K562 (cell line): ENCODE measurements at regions not wholly inside any gene's neighbourhood (a gene's known extent, or its start where the extent isn't known, plus 50 kb on each side); places are given as distances from the start of the nearest gene placed in this dataset.

Source experiments
- ATAC-seq: fragments of 200-7000 bp; cut with Tn5 transposase; 3 replicates; pipeline ENCODE4 v1.9.1; 2020; ENCODE audit warnings: moderate library complexity
- BruUV-seq: library from RNA; stranded (reverse); fragments of 400-500 nt; replicated peaks from 2 replicates; lab custom pipeline; 2021; lab: Mats Ljungman, UMichigan
- CTCF ChIA-PET: fragments of 300-600 bp; formaldehyde crosslinking; extraction: SDS; loops from one replicate; lab custom pipeline; 2021; ENCODE audit warnings: low intra/inter-chr PET ratio; lab: Yijun Ruan, JAX
- POLR2A ChIA-PET: fragments of 300-600, 350-650 bp; sonication (Branson Sonifier 250); formaldehyde crosslinking; extraction: SDS; loops from one replicate; lab custom pipeline; 2021; ENCODE audit warnings: antibody characterized with exemption, inconsistent platforms; lab: Yijun Ruan, JAX
- DNase-seq, 4 experiments: peaks; one replicate each; pipeline versions ENCODE4 v3.0.0 to v3.0.0-alpha.2; 2011 to 2018; ENCODE audit warnings: low spot score in 3 of 4, mixed read lengths in 3 of 4; ENCODE audit errors: extremely low read depth in 1 of 4
- FAIRE-seq: peaks from 2 replicates; lab custom pipeline; 2011; peaks lifted over from hg19 to GRCh38; lab: Jason Lieb, UNC
- H2AFZ ChIP-seq: 2 replicates; pipeline ENCODE4 v1.6.0; 2011; ENCODE audit warnings: low read depth, low read length, control low read depth, inconsistent platforms
- H3K27ac ChIP-seq: fragments of 200-600 bp; 3 replicates; pipeline ENCODE4 v1.8.0; 2011; ENCODE audit warnings: low read depth, mild to moderate bottlenecking, control low read depth, inconsistent platforms, low read length, moderate library complexity, mixed read lengths; ENCODE audit errors: extremely low read depth
- H3K27me3 ChIP-seq, 2 experiments: fragments of 300-600 bp in 1 of 2; 2 replicates in 1 of 2; 3 replicates in 1 of 2; pipeline versions ENCODE4 v1.6.0 to v1.8.0; 2011; ENCODE audit warnings: inconsistent platforms in 2 of 2, low read length in 2 of 2, mild to moderate bottlenecking in 1 of 2, mixed read lengths in 1 of 2, moderate library complexity in 1 of 2; ENCODE audit not compliant: control insufficient read depth in 2 of 2, insufficient read depth in 2 of 2
- H3K36me3 ChIP-seq: fragments of 300-600 bp; 3 replicates; pipeline ENCODE4 v1.8.0; 2011; ENCODE audit warnings: mild to moderate bottlenecking, low read length, inconsistent platforms; ENCODE audit not compliant: control insufficient read depth, insufficient read depth
- H3K4me1 ChIP-seq, 2 experiments: fragments of 200-600 bp in 1 of 2; replicated peaks in 1 of 2; 2 replicates in 1 of 2; 3 replicates in 1 of 2; pipeline versions ENCODE4 v1.5.1 to v1.8.0; 2011; ENCODE audit warnings: inconsistent platforms in 2 of 2, low read length in 2 of 2, mild to moderate bottlenecking in 1 of 2, mixed read lengths in 1 of 2, moderate library complexity in 1 of 2; ENCODE audit not compliant: control insufficient read depth in 2 of 2, insufficient read depth in 2 of 2
- H3K4me2 ChIP-seq: 2 replicates; pipeline ENCODE4 v1.6.1; 2011; ENCODE audit warnings: low read length, control low read depth, inconsistent platforms, mixed read lengths; ENCODE audit not compliant: insufficient read depth
- H3K4me3 ChIP-seq: fragments of 200-600 bp; sonication (generic), shearing (Covaris generic); 2 replicates; pipeline ENCODE4 v1.5.1; 2016; ENCODE audit warnings: control low read depth, inconsistent platforms
- H3K79me2 ChIP-seq: fragments of 200-600 bp; 3 replicates; pipeline ENCODE4 v1.8.0; 2011; ENCODE audit warnings: low read length, inconsistent platforms; ENCODE audit not compliant: control insufficient read depth, insufficient read depth
- H3K9ac ChIP-seq, 2 experiments: 2 replicates each; pipeline versions ENCODE4 v1.6.0 to v1.6.1; 2011; ENCODE audit warnings: low read depth in 2 of 2, low read length in 2 of 2, control low read depth in 1 of 2, inconsistent platforms in 1 of 2, mild to moderate bottlenecking in 1 of 2, mixed read lengths in 1 of 2; ENCODE audit not compliant: insufficient read depth in 1 of 2
- H3K9me1 ChIP-seq: one replicate; pipeline ENCODE4 v1.6.0; 2011; ENCODE audit warnings: inconsistent platforms, mild to moderate bottlenecking, low read length, moderate library complexity; ENCODE audit not compliant: control insufficient read depth, insufficient read depth
- H3K9me3 ChIP-seq: replicated peaks from 2 replicates; pipeline ENCODE4 v1.5.1; 2011; ENCODE audit warnings: low read depth, low read length, inconsistent platforms; ENCODE audit not compliant: control insufficient read depth, insufficient read depth
- H4K20me1 ChIP-seq: replicated peaks from 2 replicates; pipeline ENCODE4 v1.6.1; 2011; ENCODE audit warnings: low read length, inconsistent platforms, mixed read lengths; ENCODE audit not compliant: control insufficient read depth, insufficient read depth
- CREBBP ChIP-seq: IDR thresholded peaks from one replicate; pipeline ENCODE4 v1.6.1; 2012; ENCODE audit warnings: low read depth, mild to moderate bottlenecking, control low read depth, inconsistent platforms, low read length
- FOXJ2 ChIP-seq: fragments of 200-800 bp; sonication (Bioruptor generic); IDR thresholded peaks from 2 replicates; pipeline ENCODE4 v1.6.1; 2016; ENCODE audit warnings: missing genetic modification characterization, missing compliant biosample characterization
- KAT8 ChIP-seq: fragments of 450-650 bp; IDR thresholded peaks from 2 replicates; pipeline ENCODE4 v1.6.1; 2016; ENCODE audit warnings: low read depth, mild to moderate bottlenecking
- KDM4B ChIP-seq, 2 experiments: fragments of 450-650 bp in 1 of 2; sonication (generic) in 1 of 2; IDR thresholded peaks; 2 replicates each; pipeline ENCODE4 v1.6.1; 2016 to 2017; ENCODE audit warnings: borderline replicate concordance in 2 of 2, antibody characterized with exemption in 1 of 2, low read depth in 1 of 2, mild to moderate bottlenecking in 1 of 2
- POLR2G ChIP-seq: fragments of 200-400 bp; formaldehyde crosslinking; IDR thresholded peaks from 2 replicates; pipeline ENCODE4 v1.6.1; 2017; ENCODE audit warnings: low read depth, mild to moderate bottlenecking, antibody characterized with exemption, low read length, moderate library complexity
- ZNF347 ChIP-seq: fragments of 450-650 bp; formaldehyde crosslinking; IDR thresholded peaks from 2 replicates; pipeline ENCODE4 v1.4.0; 2020; ENCODE audit warnings: low read depth, mild to moderate bottlenecking, moderate library complexity
- WGBS: fragments of 100-300 bp; shearing (Covaris generic); methylation state at CpG from one replicate; pipeline ENCODE4 v1.1.6; 2016; ENCODE audit warnings: low coverage, mixed read lengths; ENCODE audit not compliant: insufficient coverage; ENCODE audit errors: missing lambda C conversion rate; 5-methylcytosine and 5-hydroxymethylcytosine counted together
- in situ Hi-C: fragments of 300-500 bp; cut with MboI; formaldehyde crosslinking; loops from 4 replicates; pipeline ENCODE4 v1.15.0; 2018; ENCODE audit warnings: inconsistent platforms, mixed read lengths
- intact Hi-C: fragments of 100-400 bp; cut with micrococcal nuclease; formaldehyde crosslinking; loops from 2 replicates; pipeline ENCODE4 v1.14.2; 2022
- TF ChIP-seq, protein P1 (sequence below): fragments of 250-450 bp; sonication (Bioruptor Pico); IDR thresholded peaks from 2 replicates; pipeline ENCODE4 v1.4.0; 2020; ENCODE audit warnings: borderline replicate concordance
- TF ChIP-seq, protein P2 (sequence below), 2 experiments: fragments of 450-650 bp in 1 of 2; IDR thresholded peaks; 2 replicates each; pipeline ENCODE4 v1.6.1; 2011 to 2017; ENCODE audit warnings: low read depth in 2 of 2, antibody characterized with exemption in 1 of 2, borderline replicate concordance in 1 of 2, low read length in 1 of 2, mild to moderate bottlenecking in 1 of 2, mixed read lengths in 1 of 2; ENCODE audit not compliant: control insufficient read depth in 1 of 2
- TF ChIP-seq, protein P3 (sequence below): IDR thresholded peaks from 2 replicates; pipeline ENCODE4 v1.6.1; 2011; ENCODE audit warnings: borderline replicate concordance, low read depth, mild to moderate bottlenecking, moderate library complexity, low read length; ENCODE audit not compliant: insufficient read depth, poor library complexity, severe bottlenecking
- TF ChIP-seq, protein P4 (sequence below): IDR thresholded peaks from 2 replicates; pipeline ENCODE4 v1.6.1; 2014; ENCODE audit warnings: antibody characterized with exemption

DNA sequence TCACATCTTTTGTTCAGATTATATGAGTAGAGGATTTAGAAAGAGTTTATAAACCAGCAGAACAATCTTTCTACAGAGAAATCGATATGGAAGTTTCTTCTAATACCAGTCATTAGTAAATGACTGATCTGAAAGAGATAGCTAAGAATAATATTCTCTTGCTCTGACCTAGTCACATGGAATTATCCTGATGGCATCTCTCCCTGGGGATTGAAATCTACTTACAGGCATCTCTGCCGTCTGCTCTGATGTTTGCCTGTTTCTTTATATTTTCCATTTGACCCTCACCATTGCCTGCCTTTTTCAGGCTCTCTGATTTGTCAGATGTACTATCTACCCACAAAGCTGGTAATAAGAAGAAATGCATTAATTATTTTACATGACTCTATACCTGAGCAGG lies 1157.3 kb downstream of the PCDH7 start:
- ATAC-seq = no peak
- no peaks in the 10 kb centered on the region for H4K20me1 ChIP-seq
- no peak overlapping the region for H3K9ac ChIP-seq
- FAIRE-seq = no peak
- no peaks in the 10 kb centered on the region for H3K9me1 ChIP-seq
- intact Hi-C loops (no loop called here), in situ Hi-C loops (no loop called here)
- 4% methylated on average over 2 of the region's 2 CpGs for WGBS
- ChIA-PET CTCF (no interaction called here), POLR2A (no interaction called here)
- no peak overlapping the region for H2AFZ ChIP-seq
- H3K36me3 ChIP-seq = no peaks in the 10 kb centered on the region
- H3K9me3 ChIP-seq = no peaks in the 10 kb centered on the region
- no peak for DNase-seq
- BruUV-seq = no TSS peak
- no peak overlapping the region for H3K4me3 ChIP-seq
- no peaks in the 10 kb centered on the region for H3K27me3 ChIP-seq
- H3K27ac ChIP-seq = no peak overlapping the region
- no peaks in the 10 kb centered on the region for H3K4me1 ChIP-seq
- no peak overlapping the region for H3K4me2 ChIP-seq
- H3K79me2 ChIP-seq = no peaks in the 10 kb centered on the region
- no peak for TF ChIP-seq FOXJ2 (tag)
- TF ChIP-seq, protein P1, sequence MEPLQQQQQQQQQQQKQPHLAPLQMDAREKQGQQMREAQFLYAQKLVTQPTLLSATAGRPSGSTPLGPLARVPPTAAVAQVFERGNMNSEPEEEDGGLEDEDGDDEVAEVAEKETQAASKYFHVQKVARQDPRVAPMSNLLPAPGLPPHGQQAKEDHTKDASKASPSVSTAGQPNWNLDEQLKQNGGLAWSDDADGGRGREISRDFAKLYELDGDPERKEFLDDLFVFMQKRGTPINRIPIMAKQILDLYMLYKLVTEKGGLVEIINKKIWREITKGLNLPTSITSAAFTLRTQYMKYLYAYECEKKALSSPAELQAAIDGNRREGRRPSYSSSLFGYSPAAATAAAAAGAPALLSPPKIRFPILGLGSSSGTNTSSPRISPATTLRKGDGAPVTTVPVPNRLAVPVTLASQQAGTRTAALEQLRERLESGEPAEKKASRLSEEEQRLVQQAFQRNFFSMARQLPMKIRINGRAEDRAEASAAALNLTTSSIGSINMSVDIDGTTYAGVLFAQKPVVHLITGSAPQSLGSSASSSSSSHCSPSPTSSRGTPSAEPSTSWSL (CRISPR knock-in tag) = no peak
- no peak for TF ChIP-seq CREBBP
- no peak for TF ChIP-seq POLR2G
- no peak for TF ChIP-seq ZNF347 (CRISPR knock-in tag)
- TF ChIP-seq, protein P2, sequence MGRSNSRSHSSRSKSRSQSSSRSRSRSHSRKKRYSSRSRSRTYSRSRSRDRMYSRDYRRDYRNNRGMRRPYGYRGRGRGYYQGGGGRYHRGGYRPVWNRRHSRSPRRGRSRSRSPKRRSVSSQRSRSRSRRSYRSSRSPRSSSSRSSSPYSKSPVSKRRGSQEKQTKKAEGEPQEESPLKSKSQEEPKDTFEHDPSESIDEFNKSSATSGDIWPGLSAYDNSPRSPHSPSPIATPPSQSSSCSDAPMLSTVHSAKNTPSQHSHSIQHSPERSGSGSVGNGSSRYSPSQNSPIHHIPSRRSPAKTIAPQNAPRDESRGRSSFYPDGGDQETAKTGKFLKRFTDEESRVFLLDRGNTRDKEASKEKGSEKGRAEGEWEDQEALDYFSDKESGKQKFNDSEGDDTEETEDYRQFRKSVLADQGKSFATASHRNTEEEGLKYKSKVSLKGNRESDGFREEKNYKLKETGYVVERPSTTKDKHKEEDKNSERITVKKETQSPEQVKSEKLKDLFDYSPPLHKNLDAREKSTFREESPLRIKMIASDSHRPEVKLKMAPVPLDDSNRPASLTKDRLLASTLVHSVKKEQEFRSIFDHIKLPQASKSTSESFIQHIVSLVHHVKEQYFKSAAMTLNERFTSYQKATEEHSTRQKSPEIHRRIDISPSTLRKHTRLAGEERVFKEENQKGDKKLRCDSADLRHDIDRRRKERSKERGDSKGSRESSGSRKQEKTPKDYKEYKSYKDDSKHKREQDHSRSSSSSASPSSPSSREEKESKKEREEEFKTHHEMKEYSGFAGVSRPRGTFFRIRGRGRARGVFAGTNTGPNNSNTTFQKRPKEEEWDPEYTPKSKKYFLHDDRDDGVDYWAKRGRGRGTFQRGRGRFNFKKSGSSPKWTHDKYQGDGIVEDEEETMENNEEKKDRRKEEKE (IDR thresholded peaks at IDR 0.05; ENCODE audit: borderline replicate concordance in 1 of 2, control insufficient read depth in 1 of 2, low read depth in 2 of 2, low read length in 1 of 2) = no peak
- no peak for TF ChIP-seq KDM4B (IDR thresholded peaks at IDR 0.05; ENCODE audit: borderline replicate concordance in 2 of 2, low read depth in 1 of 2)
- TF ChIP-seq, protein P3, sequence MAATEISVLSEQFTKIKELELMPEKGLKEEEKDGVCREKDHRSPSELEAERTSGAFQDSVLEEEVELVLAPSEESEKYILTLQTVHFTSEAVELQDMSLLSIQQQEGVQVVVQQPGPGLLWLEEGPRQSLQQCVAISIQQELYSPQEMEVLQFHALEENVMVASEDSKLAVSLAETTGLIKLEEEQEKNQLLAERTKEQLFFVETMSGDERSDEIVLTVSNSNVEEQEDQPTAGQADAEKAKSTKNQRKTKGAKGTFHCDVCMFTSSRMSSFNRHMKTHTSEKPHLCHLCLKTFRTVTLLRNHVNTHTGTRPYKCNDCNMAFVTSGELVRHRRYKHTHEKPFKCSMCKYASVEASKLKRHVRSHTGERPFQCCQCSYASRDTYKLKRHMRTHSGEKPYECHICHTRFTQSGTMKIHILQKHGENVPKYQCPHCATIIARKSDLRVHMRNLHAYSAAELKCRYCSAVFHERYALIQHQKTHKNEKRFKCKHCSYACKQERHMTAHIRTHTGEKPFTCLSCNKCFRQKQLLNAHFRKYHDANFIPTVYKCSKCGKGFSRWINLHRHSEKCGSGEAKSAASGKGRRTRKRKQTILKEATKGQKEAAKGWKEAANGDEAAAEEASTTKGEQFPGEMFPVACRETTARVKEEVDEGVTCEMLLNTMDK = no peak
- TF ChIP-seq, protein P4, sequence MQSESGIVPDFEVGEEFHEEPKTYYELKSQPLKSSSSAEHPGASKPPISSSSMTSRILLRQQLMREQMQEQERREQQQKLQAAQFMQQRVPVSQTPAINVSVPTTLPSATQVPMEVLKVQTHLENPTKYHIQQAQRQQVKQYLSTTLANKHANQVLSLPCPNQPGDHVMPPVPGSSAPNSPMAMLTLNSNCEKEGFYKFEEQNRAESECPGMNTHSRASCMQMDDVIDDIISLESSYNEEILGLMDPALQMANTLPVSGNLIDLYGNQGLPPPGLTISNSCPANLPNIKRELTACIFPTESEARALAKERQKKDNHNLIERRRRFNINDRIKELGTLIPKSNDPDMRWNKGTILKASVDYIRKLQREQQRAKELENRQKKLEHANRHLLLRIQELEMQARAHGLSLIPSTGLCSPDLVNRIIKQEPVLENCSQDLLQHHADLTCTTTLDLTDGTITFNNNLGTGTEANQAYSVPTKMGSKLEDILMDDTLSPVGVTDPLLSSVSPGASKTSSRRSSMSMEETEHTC = no peak
- no peak for TF ChIP-seq KAT8
